Caki2 (cell line): ENCODE measurements at regions not wholly inside any gene's neighbourhood (a gene's known extent, or its start where the extent isn't known, plus 50 kb on each side); places are given as distances from the start of the nearest gene placed in this dataset.

Experiments
- DNase-seq: peaks from one replicate; pipeline ENCODE4 v3.0.0-alpha.2; 2015; ENCODE audit warnings: low read depth
- in situ Hi-C: cut with HindIII; loops from 2 replicates; pipeline ENCODE4 v1.10.0; 2016; ENCODE audit warnings: low sequenced_read_pairs, low pct_unique_long_range_greater_than_20kb, mixed read lengths

- no peak for DNase-seq
- in situ Hi-C loops = no loop called here
Measured at GRCh38 chr1:42037161-42037560, 116.0 kb upstream of the GUCA2B start.

GRCh38 chr1:42035830-42036604, 117.2 kb upstream of the GUCA2B start:
- in situ Hi-C loops = no loop called here
- peak; percentile 77 for DNase-seq

GRCh38 chr1:42035205-42035829, 116.6 kb upstream of the HIVEP3 start:
- in situ Hi-C loops = no loop called here
- DNase-seq = peak; percentile 59

GRCh38 chr1:42034426-42034825, 115.7 kb upstream of the HIVEP3 start:
- DNase-seq = no peak
- in situ Hi-C loops = no loop called here

- in situ Hi-C loops = no loop called here
- no peak for DNase-seq
Measured at GRCh38 chr1:42033629-42034028, 114.9 kb upstream of the HIVEP3 start.

- DNase-seq = no peak
- in situ Hi-C loops = no loop called here
Measured at GRCh38 chr1:42017730-42018129, 99.0 kb upstream of the HIVEP3 start.

- in situ Hi-C loops = no loop called here
- DNase-seq = no peak
Measured at GRCh38 chr1:42017259-42017658, 98.5 kb upstream of the HIVEP3 start.

GRCh38 chr1:42014823-42015222, 96.1 kb upstream of the HIVEP3 start:
- no peak for DNase-seq
- in situ Hi-C loops = no loop called here

GRCh38 chr1:42013881-42014470, 95.3 kb upstream of the HIVEP3 start:
- no peak for DNase-seq
- in situ Hi-C loops = no loop called here

- no peak for DNase-seq
- in situ Hi-C loops = no loop called here
Measured at GRCh38 chr1:42012852-42013251, 94.1 kb upstream of the HIVEP3 start.

GRCh38 chr1:42010381-42010780, 91.7 kb upstream of the HIVEP3 start:
- in situ Hi-C loops = no loop called here
- no peak for DNase-seq

- in situ Hi-C loops = no loop called here
- DNase-seq = no peak
Measured at GRCh38 chr1:42008264-42008663, 89.5 kb upstream of the HIVEP3 start.

GRCh38 chr1:42006836-42007235, 88.1 kb upstream of the HIVEP3 start:
- in situ Hi-C loops = no loop called here
- DNase-seq = no peak

- no peak for DNase-seq
Measured at GRCh38 chr1:42006093-42006492, 87.4 kb upstream of the HIVEP3 start.

GRCh38 chr1:42005530-42005929, 86.8 kb upstream of the HIVEP3 start:
- in situ Hi-C loops = no loop called here
- no peak for DNase-seq

More at GRCh38 chr1:42006093-42006492, 87.4 kb upstream of the HIVEP3 start:
- in situ Hi-C loops = no loop called here

GRCh38 chr1:42004860-42005259, 86.1 kb upstream of the HIVEP3 start:
- in situ Hi-C loops = no loop called here
- DNase-seq = no peak

GRCh38 chr1:42004322-42004721, 85.6 kb upstream of the HIVEP3 start:
- in situ Hi-C loops = no loop called here
- DNase-seq = no peak

- no peak for DNase-seq
- in situ Hi-C loops = no loop called here
Measured at GRCh38 chr1:42003433-42003832, 84.7 kb upstream of the HIVEP3 start.

- DNase-seq = no peak
- in situ Hi-C loops = no loop called here
Measured at GRCh38 chr1:42002220-42002619, 83.5 kb upstream of the HIVEP3 start.

GRCh38 chr1:42000766-42001165, 82.0 kb upstream of the HIVEP3 start:
- DNase-seq = no peak
- in situ Hi-C loops = no loop called here
